Natural killer cell (primary cell): ENCODE measurements at regions not wholly inside any gene's neighbourhood (a gene's known extent, or its start where the extent isn't known, plus 50 kb on each side); places are given as distances from the start of the nearest gene placed in this dataset.

Experiments used
- ATAC-seq, 3 donors: fragments of 150-1000 bp in 2 of 3; fragments of 200-7000 bp in 1 of 3; cut with Tn5 transposase; 1 replicate in 1 of 3; 2 replicates in 2 of 3; pipeline ENCODE4 v1.10.0; 2021; ENCODE audit warnings: mild to moderate bottlenecking in 2 of 3, moderate library complexity in 2 of 3
- DNase-seq, 2 donors: peaks; one replicate each; pipeline versions ENCODE4 v3.0.0 to v3.0.0-alpha.2; 2013 to 2021; ENCODE audit warnings: mixed read lengths in 1 of 2
- H3K27ac ChIP-seq: one replicate; pipeline ENCODE4 v1.5.1; 2013; ENCODE audit warnings: mild to moderate bottlenecking, low read length
- H3K27me3 ChIP-seq: one replicate; pipeline ENCODE4 v1.6.1; 2013; ENCODE audit warnings: low read length; ENCODE audit not compliant: control insufficient read depth, insufficient read depth
- H3K36me3 ChIP-seq: one replicate; pipeline ENCODE4 v1.6.1; 2013; ENCODE audit warnings: low read length; ENCODE audit not compliant: control insufficient read depth, insufficient read depth
- H3K4me1 ChIP-seq: one replicate; pipeline ENCODE4 v1.6.1; 2013; ENCODE audit warnings: low read length; ENCODE audit not compliant: control insufficient read depth, insufficient read depth
- H3K4me3 ChIP-seq: one replicate; pipeline ENCODE4 v1.5.1; 2013; ENCODE audit warnings: low read length
- H3K9me3 ChIP-seq: one replicate; pipeline ENCODE4 v1.6.1; 2013; ENCODE audit warnings: low read length; ENCODE audit not compliant: control insufficient read depth, insufficient read depth
- H3K27ac Mint-ChIP-seq, 2 donors: one replicate each; pipeline ENCODE4 v1.8.0; 2022; ENCODE audit warnings: mild to moderate bottlenecking in 2 of 2, mixed read lengths in 2 of 2, moderate library complexity in 1 of 2
- H3K27me3 Mint-ChIP-seq, 2 donors: one replicate each; pipeline ENCODE4 v1.8.0; 2022; ENCODE audit warnings: low read depth in 2 of 2, mixed read lengths in 2 of 2
- H3K36me3 Mint-ChIP-seq: one replicate; pipeline ENCODE4 v1.8.0; 2022; ENCODE audit warnings: mixed read lengths
- H3K4me1 Mint-ChIP-seq, 2 donors: one replicate each; pipeline ENCODE4 v1.8.0; 2022; ENCODE audit warnings: mixed read lengths in 2 of 2
- H3K4me3 Mint-ChIP-seq: one replicate; pipeline ENCODE4 v1.8.0; 2022; ENCODE audit warnings: mild to moderate bottlenecking, moderate library complexity, mixed read lengths
- H3K9me3 Mint-ChIP-seq, 2 donors: one replicate each; pipeline ENCODE4 v1.8.0; 2022; ENCODE audit warnings: mixed read lengths in 2 of 2
- WGBS: methylation state at CpG from one replicate; pipeline ENCODE4 v1.1.7; 2013; ENCODE audit warnings: missing lambda C conversion rate; ENCODE audit not compliant: insufficient coverage; 5-methylcytosine and 5-hydroxymethylcytosine counted together
- intact Hi-C: fragments of 100-400 bp; cut with micrococcal nuclease; formaldehyde crosslinking; loops from one replicate; pipeline ENCODE4 v1.14.2; 2022
- TF ChIP-seq, protein P1 (sequence below): fragments of 200-600 bp; IDR thresholded peaks from one replicate; pipeline ENCODE4 v1.8.0; 2022; ENCODE audit warnings: antibody characterized with exemption

DNA sequence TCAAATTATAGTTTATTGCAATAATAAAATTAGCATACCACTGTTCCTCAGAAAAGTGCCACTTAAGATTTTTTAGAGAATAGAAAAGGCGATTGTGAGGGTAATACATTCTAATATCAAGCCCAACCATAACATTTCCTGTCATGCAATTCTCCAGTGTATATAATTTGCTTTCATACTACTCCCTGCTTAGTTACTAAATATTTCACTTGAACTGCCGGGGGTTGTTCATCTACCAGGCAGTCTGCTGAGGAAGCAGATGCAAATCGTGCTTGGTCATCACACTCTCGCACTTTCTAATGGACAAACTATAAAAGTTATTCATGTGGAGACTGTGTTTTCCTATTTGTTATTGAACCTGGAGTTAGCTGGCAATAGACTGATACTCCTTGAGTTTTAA is 645.6 kb upstream of the CBLB start:
- intact Hi-C loops, result no loop called here
- Mint-ChIP-seq H3K4me1 (no peaks in the 10 kb centered on the region), H3K4me3 (no peak overlapping the region), H3K27me3 (no peaks in the 10 kb centered on the region), H3K9me3 (peaks cover 0 to 2% of the 10 kb centered on the region in 2 donors), H3K36me3 (no peaks in the 10 kb centered on the region), H3K27ac (no peak overlapping the region)
- H3K27ac ChIP-seq, result no peak overlapping the region
- no peak overlapping the region for H3K4me3 ChIP-seq
- no peaks in the 10 kb centered on the region for H3K4me1 ChIP-seq
- TF ChIP-seq, protein P1, sequence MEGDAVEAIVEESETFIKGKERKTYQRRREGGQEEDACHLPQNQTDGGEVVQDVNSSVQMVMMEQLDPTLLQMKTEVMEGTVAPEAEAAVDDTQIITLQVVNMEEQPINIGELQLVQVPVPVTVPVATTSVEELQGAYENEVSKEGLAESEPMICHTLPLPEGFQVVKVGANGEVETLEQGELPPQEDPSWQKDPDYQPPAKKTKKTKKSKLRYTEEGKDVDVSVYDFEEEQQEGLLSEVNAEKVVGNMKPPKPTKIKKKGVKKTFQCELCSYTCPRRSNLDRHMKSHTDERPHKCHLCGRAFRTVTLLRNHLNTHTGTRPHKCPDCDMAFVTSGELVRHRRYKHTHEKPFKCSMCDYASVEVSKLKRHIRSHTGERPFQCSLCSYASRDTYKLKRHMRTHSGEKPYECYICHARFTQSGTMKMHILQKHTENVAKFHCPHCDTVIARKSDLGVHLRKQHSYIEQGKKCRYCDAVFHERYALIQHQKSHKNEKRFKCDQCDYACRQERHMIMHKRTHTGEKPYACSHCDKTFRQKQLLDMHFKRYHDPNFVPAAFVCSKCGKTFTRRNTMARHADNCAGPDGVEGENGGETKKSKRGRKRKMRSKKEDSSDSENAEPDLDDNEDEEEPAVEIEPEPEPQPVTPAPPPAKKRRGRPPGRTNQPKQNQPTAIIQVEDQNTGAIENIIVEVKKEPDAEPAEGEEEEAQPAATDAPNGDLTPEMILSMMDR, result no peak
- no peak for DNase-seq
- no peaks in the 10 kb centered on the region for H3K36me3 ChIP-seq
- ATAC-seq, result no peak
- no peaks in the 10 kb centered on the region for H3K9me3 ChIP-seq
- no peaks in the 10 kb centered on the region for H3K27me3 ChIP-seq
- WGBS, result 14% methylated on average over 3 of the region's 4 CpGs

DNA sequence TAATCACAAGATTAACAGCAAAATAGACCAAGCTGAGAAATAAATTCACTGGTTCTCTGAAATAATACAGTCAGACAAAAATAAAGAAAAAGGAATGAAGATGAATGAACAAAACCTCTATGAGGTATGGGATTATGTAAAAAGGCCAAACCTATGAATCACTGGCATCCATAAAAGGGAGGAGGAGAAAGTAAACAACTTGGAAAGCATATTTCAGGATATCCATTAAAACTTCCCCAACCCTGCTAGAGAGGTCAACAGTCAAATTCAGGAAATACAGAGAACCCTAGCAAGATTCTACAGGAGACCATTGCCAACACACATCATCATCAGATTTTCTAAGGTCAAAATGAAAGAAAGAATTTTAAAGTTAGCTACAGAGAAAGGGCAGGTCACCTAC is 649.7 kb upstream of the CBLB start:
- Histone ChIP-seq H3K4me1 (no peaks in the 10 kb centered on the region), H3K9me3 (no peaks in the 10 kb centered on the region), H3K4me3 (no peak overlapping the region), H3K27ac (no peak overlapping the region), H3K27me3 (no peaks in the 10 kb centered on the region), H3K36me3 (no peaks in the 10 kb centered on the region)
- H3K4me1 Mint-ChIP-seq, result no peaks in the 10 kb centered on the region
- peaks cover 0 to 6% of the 10 kb centered on the region in 2 donors for H3K27me3 Mint-ChIP-seq
- no peak overlapping the region for H3K4me3 Mint-ChIP-seq
- TF ChIP-seq, protein P1, result no peak
- H3K36me3 Mint-ChIP-seq, result no peaks in the 10 kb centered on the region
- DNase-seq (no peak), ATAC-seq (no peak)
- H3K9me3 Mint-ChIP-seq, result no peaks in the 10 kb centered on the region
- H3K27ac Mint-ChIP-seq, result no peak overlapping the region
- intact Hi-C loops, result no loop called here

DNA sequence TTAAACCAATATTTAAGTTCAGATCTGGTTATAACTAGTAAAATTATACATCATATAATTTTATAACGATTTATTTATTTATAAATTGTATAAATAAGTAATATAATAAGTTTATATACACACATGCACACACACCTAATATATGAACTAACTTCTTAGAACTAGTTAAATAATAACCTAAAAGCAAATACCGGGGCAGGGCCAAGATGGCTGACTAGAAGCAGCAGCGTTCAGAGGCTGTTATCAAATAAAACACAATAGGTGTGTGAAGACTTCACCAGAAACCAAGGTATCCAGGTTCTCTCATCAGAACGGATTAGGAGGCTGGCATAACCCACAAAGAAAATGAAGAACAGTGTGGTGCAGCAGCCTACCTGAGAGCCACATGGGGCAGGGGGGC is 653.6 kb upstream of the CBLB start:
- H3K4me1 ChIP-seq, result no peaks in the 10 kb centered on the region
- Mint-ChIP-seq H3K27me3 (peaks cover 7 to 9% of the 10 kb centered on the region in 2 donors), H3K4me3 (no peak overlapping the region), H3K4me1 (no peaks in the 10 kb centered on the region), H3K9me3 (peaks cover 2% of the 10 kb centered on the region in 2 donors), H3K36me3 (no peaks in the 10 kb centered on the region), H3K27ac (no peak overlapping the region)
- ATAC-seq (no peak), DNase-seq (no peak)
- intact Hi-C loops, result no loop called here
- no peaks in the 10 kb centered on the region for H3K36me3 ChIP-seq
- TF ChIP-seq, protein P1, result no peak
- H3K4me3 ChIP-seq, result no peak overlapping the region
- no peaks in the 10 kb centered on the region for H3K9me3 ChIP-seq
- no peaks in the 10 kb centered on the region for H3K27me3 ChIP-seq
- WGBS, result 86% methylated on average over 3 of the region's 4 CpGs
- no peak overlapping the region for H3K27ac ChIP-seq

DNA sequence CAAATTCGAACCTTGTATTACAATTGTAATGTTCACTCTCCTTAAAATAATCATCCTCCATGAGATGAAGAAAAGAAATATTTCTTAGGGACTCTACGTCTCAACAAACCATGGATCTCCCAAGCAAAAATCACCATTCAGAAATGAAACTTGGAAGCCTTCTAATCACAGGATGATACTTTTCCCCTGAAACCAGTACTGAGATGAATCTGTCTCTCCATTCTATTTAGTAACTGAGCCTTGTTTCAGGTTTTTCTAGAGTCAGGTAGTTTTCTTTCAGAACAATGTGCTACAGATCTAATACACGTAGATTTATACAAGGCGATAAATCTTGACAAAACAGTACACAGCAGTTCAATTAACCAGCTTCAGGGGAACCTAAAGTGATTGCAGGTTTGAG is 660.1 kb upstream of the CBLB start:
- 88% methylated on average over 4 of the region's 4 CpGs for whole genome bisulfite sequencing
- TF ChIP-seq, protein P1, result no peak
- H3K36me3 ChIP-seq, result no peaks in the 10 kb centered on the region
- Mint-ChIP-seq H3K27ac (no peak overlapping the region), H3K27me3 (peaks cover 3 to 7% of the 10 kb centered on the region in 2 donors), H3K4me1 (peaks cover 0 to 6% of the 10 kb centered on the region in 2 donors), H3K36me3 (no peaks in the 10 kb centered on the region), H3K9me3 (peaks cover 2 to 6% of the 10 kb centered on the region in 2 donors), H3K4me3 (no peak overlapping the region)
- DNase-seq, result no peak
- H3K4me3 ChIP-seq, result no peak overlapping the region
- no peak for ATAC-seq
- intact Hi-C loops, result no loop called here
- no peak overlapping the region for H3K27ac ChIP-seq
- H3K4me1 ChIP-seq, result peaks cover 5% of the 10 kb centered on the region
- no peaks in the 10 kb centered on the region for H3K9me3 ChIP-seq
- H3K27me3 ChIP-seq, result no peaks in the 10 kb centered on the region
